ENCODE measurements at regions not wholly inside any gene's neighbourhood (a gene's known extent, or its start where the extent isn't known, plus 50 kb on each side); places are given as distances from the start of the nearest gene placed in this dataset.

GRCh38 chr3:106008766-106009165 lies 140.0 kb upstream of the CBLB start:
- TF ChIP-seq CTCF (IDR thresholded peaks at IDR 0.05; ENCODE audit: low read depth, low read length) (no peak), EZH2phosphoT487 (IDR thresholded peaks at IDR 0.05; ENCODE audit: low read depth) (no peak)
